ENCODE measurements at regions not wholly inside any gene's neighbourhood (a gene's known extent, or its start where the extent isn't known, plus 50 kb on each side); places are given as distances from the start of the nearest gene placed in this dataset.

GRCh38 chr2:65527451-65528240 is 95.2 kb upstream of the SPRED2 start (continued):
- TF ChIP-seq ZNF710 (CRISPR knock-in tag; IDR thresholded peaks at IDR 0.05; ENCODE audit: borderline replicate concordance) (peak; percentile 74; the same call in 1 of the 2 replicates), ZNF772 (CRISPR knock-in tag; IDR thresholded peaks at IDR 0.05) (peak; percentile 72; the same call in 1 of the 2 replicates), CREBL2 (CRISPR knock-in tag; IDR thresholded peaks at IDR 0.05; ENCODE audit: borderline replicate concordance) (no peak), NAIF1 (CRISPR knock-in tag; IDR thresholded peaks at IDR 0.05; ENCODE audit: borderline replicate concordance) (no peak), MEF2D (CRISPR knock-in tag; IDR thresholded peaks at IDR 0.05) (peak; percentile 78), ELF1 (CRISPR knock-in tag; IDR thresholded peaks at IDR 0.05) (peak; percentile 29; the same call in 1 of the 2 replicates), ZNF761 (CRISPR knock-in tag; conservative IDR thresholded peaks at IDR 0.05) (peak; percentile 71; the same call in 1 of the 2 replicates), ELF3 (CRISPR knock-in tag; IDR thresholded peaks at IDR 0.05) (peak; percentile 62), NR2F2 (IDR thresholded peaks at IDR 0.05; ENCODE audit: borderline replicate concordance, low read depth) (peak; percentile 51; the same call in 1 of the 2 replicates), ZBTB7B (CRISPR knock-in tag; IDR thresholded peaks at IDR 0.05) (peak; percentile 70; the same call in 1 of the 2 replicates), HDAC2 (CRISPR knock-in tag; IDR thresholded peaks at IDR 0.05) (peak; percentile 85), ZFP36L2 (CRISPR knock-in tag; IDR thresholded peaks at IDR 0.05) (no peak), ZNF782 (CRISPR knock-in tag; IDR thresholded peaks at IDR 0.05; ENCODE audit: borderline replicate concordance) (no peak), PPARG (CRISPR knock-in tag; conservative IDR thresholded peaks at IDR 0.05) (peak; percentile 49; the same call in 1 of the 2 replicates), EED (CRISPR knock-in tag; IDR thresholded peaks at IDR 0.05) (no peak), GFI1 (CRISPR knock-in tag; IDR thresholded peaks at IDR 0.05; ENCODE audit: borderline replicate concordance) (peak; percentile 57; the same call in 1 of the 2 replicates)
- TF ChIP-seq, protein P1, sequence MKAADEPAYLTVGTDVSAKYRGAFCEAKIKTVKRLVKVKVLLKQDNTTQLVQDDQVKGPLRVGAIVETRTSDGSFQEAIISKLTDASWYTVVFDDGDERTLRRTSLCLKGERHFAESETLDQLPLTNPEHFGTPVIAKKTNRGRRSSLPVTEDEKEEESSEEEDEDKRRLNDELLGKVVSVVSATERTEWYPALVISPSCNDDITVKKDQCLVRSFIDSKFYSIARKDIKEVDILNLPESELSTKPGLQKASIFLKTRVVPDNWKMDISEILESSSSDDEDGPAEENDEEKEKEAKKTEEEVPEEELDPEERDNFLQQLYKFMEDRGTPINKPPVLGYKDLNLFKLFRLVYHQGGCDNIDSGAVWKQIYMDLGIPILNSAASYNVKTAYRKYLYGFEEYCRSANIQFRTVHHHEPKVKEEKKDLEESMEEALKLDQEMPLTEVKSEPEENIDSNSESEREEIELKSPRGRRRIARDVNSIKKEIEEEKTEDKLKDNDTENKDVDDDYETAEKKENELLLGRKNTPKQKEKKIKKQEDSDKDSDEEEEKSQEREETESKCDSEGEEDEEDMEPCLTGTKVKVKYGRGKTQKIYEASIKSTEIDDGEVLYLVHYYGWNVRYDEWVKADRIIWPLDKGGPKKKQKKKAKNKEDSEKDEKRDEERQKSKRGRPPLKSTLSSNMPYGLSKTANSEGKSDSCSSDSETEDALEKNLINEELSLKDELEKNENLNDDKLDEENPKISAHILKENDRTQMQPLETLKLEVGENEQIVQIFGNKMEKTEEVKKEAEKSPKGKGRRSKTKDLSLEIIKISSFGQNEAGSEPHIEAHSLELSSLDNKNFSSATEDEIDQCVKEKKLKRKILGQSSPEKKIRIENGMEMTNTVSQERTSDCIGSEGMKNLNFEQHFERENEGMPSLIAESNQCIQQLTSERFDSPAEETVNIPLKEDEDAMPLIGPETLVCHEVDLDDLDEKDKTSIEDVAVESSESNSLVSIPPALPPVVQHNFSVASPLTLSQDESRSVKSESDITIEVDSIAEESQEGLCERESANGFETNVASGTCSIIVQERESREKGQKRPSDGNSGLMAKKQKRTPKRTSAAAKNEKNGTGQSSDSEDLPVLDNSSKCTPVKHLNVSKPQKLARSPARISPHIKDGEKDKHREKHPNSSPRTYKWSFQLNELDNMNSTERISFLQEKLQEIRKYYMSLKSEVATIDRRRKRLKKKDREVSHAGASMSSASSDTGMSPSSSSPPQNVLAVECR (CRISPR knock-in tag; IDR thresholded peaks at IDR 0.05; ENCODE audit: borderline replicate concordance): peak; percentile 41; the same call in 1 of the 2 replicates
- TF ChIP-seq, protein P2, sequence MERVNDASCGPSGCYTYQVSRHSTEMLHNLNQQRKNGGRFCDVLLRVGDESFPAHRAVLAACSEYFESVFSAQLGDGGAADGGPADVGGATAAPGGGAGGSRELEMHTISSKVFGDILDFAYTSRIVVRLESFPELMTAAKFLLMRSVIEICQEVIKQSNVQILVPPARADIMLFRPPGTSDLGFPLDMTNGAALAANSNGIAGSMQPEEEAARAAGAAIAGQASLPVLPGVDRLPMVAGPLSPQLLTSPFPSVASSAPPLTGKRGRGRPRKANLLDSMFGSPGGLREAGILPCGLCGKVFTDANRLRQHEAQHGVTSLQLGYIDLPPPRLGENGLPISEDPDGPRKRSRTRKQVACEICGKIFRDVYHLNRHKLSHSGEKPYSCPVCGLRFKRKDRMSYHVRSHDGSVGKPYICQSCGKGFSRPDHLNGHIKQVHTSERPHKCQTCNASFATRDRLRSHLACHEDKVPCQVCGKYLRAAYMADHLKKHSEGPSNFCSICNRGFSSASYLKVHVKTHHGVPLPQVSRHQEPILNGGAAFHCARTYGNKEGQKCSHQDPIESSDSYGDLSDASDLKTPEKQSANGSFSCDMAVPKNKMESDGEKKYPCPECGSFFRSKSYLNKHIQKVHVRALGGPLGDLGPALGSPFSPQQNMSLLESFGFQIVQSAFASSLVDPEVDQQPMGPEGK (CRISPR knock-in tag; IDR thresholded peaks at IDR 0.05): peak; percentile 88
- TF ChIP-seq, protein P3, sequence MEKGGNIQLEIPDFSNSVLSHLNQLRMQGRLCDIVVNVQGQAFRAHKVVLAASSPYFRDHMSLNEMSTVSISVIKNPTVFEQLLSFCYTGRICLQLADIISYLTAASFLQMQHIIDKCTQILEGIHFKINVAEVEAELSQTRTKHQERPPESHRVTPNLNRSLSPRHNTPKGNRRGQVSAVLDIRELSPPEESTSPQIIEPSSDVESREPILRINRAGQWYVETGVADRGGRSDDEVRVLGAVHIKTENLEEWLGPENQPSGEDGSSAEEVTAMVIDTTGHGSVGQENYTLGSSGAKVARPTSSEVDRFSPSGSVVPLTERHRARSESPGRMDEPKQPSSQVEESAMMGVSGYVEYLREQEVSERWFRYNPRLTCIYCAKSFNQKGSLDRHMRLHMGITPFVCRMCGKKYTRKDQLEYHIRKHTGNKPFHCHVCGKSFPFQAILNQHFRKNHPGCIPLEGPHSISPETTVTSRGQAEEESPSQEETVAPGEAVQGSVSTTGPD (CRISPR knock-in tag; IDR thresholded peaks at IDR 0.05): no peak
